B cell (primary cell): ENCODE measurements at regions not wholly inside any gene's neighbourhood (a gene's known extent, or its start where the extent isn't known, plus 50 kb on each side); places are given as distances from the start of the nearest gene placed in this dataset.

Experiments
- CTCF ChIP-seq: fragments of 200-600 bp; IDR thresholded peaks from one replicate; pipeline ENCODE4 v1.8.0; 2022; ENCODE audit warnings: antibody characterized with exemption, mild to moderate bottlenecking
- EZH2 ChIP-seq: IDR thresholded peaks from 2 replicates; pipeline ENCODE4 v1.6.1; 2012; ENCODE audit warnings: borderline replicate concordance, low read depth, mild to moderate bottlenecking, moderate library complexity, low read length; ENCODE audit not compliant: insufficient read depth, poor library complexity, severe bottlenecking

- TF ChIP-seq CTCF (no peak), EZH2 (no peak)
Measured at GRCh38 chr1:198939286-198939685, 300.4 kb downstream of the PTPRC start.
